Endothelial cell (in vitro differentiated cells): ENCODE measurements at regions not wholly inside any gene's neighbourhood (a gene's known extent, or its start where the extent isn't known, plus 50 kb on each side); places are given as distances from the start of the nearest gene placed in this dataset.

Source experiments
- DNase-seq: peaks from one replicate; pipeline ENCODE4 v3.0.0; 2021; ENCODE audit warnings: low spot score
- H3K27ac Mint-ChIP-seq: one replicate; pipeline ENCODE4 v1.8.0; 2021; ENCODE audit warnings: mixed read lengths, inconsistent platforms; ENCODE audit not compliant: unreplicated experiment
- H3K27me3 Mint-ChIP-seq: one replicate; pipeline ENCODE4 v1.8.0; 2021; ENCODE audit warnings: mild to moderate bottlenecking, moderate library complexity, mixed read lengths, inconsistent platforms; ENCODE audit not compliant: unreplicated experiment
- H3K36me3 Mint-ChIP-seq: one replicate; pipeline ENCODE4 v1.8.0; 2021; ENCODE audit warnings: mild to moderate bottlenecking, low read depth, mixed read lengths, inconsistent platforms; ENCODE audit not compliant: unreplicated experiment
- H3K4me1 Mint-ChIP-seq: one replicate; pipeline ENCODE4 v1.8.0; 2021; ENCODE audit warnings: mild to moderate bottlenecking, mixed read lengths, inconsistent platforms; ENCODE audit not compliant: unreplicated experiment
- H3K4me3 Mint-ChIP-seq: one replicate; pipeline ENCODE4 v1.8.0; 2021; ENCODE audit warnings: mild to moderate bottlenecking, mixed read lengths, inconsistent platforms; ENCODE audit not compliant: unreplicated experiment
- H3K9me3 Mint-ChIP-seq: one replicate; pipeline ENCODE4 v1.8.0; 2021; ENCODE audit warnings: mixed read lengths, inconsistent platforms; ENCODE audit not compliant: unreplicated experiment
- TF ChIP-seq, protein P1 (sequence below): fragments of 200-600 bp; sonication (generic); IDR thresholded peaks from one replicate; pipeline ENCODE4 v1.5.0; 2021; ENCODE audit warnings: antibody characterized with exemption; ENCODE audit not compliant: unreplicated experiment

- Mint-ChIP-seq H3K27me3 (no peaks in the 10 kb centered on the region), H3K36me3 (no peaks in the 10 kb centered on the region), H3K4me3 (no peak overlapping the region), H3K9me3 (no peaks in the 10 kb centered on the region), H3K4me1 (peaks cover 3% of the 10 kb centered on the region), H3K27ac (no peak overlapping the region)
- no peak for DNase-seq
- TF ChIP-seq, protein P1, sequence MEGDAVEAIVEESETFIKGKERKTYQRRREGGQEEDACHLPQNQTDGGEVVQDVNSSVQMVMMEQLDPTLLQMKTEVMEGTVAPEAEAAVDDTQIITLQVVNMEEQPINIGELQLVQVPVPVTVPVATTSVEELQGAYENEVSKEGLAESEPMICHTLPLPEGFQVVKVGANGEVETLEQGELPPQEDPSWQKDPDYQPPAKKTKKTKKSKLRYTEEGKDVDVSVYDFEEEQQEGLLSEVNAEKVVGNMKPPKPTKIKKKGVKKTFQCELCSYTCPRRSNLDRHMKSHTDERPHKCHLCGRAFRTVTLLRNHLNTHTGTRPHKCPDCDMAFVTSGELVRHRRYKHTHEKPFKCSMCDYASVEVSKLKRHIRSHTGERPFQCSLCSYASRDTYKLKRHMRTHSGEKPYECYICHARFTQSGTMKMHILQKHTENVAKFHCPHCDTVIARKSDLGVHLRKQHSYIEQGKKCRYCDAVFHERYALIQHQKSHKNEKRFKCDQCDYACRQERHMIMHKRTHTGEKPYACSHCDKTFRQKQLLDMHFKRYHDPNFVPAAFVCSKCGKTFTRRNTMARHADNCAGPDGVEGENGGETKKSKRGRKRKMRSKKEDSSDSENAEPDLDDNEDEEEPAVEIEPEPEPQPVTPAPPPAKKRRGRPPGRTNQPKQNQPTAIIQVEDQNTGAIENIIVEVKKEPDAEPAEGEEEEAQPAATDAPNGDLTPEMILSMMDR: no peak
These were observed 127.1 kb upstream of the GADD45A start for GRCh38 chr1:67557696-67558448.

GRCh38 chr1:67558449-67559193 is 126.4 kb upstream of the GADD45A start:
- no peaks in the 10 kb centered on the region for H3K9me3 Mint-ChIP-seq
- H3K27me3 Mint-ChIP-seq: no peaks in the 10 kb centered on the region
- no peaks in the 10 kb centered on the region for H3K36me3 Mint-ChIP-seq
- no peak overlapping the region for H3K4me3 Mint-ChIP-seq
- DNase-seq: no peak
- no peak overlapping the region for H3K27ac Mint-ChIP-seq
- TF ChIP-seq, protein P1: no peak
- peaks cover 3% of the 10 kb centered on the region for H3K4me1 Mint-ChIP-seq

GRCh38 chr1:67559222-67559700 is 125.7 kb upstream of the GADD45A start:
- H3K27ac Mint-ChIP-seq: no peak overlapping the region
- H3K27me3 Mint-ChIP-seq: no peaks in the 10 kb centered on the region
- no peak overlapping the region for H3K4me3 Mint-ChIP-seq
- no peaks in the 10 kb centered on the region for H3K36me3 Mint-ChIP-seq
- H3K4me1 Mint-ChIP-seq: peaks cover 3% of the 10 kb centered on the region
- no peak for DNase-seq
- TF ChIP-seq, protein P1: no peak
- no peaks in the 10 kb centered on the region for H3K9me3 Mint-ChIP-seq

- Mint-ChIP-seq H3K9me3 (no peaks in the 10 kb centered on the region), H3K36me3 (no peaks in the 10 kb centered on the region), H3K4me3 (no peak overlapping the region), H3K27ac (no peak overlapping the region), H3K4me1 (peaks cover 6% of the 10 kb centered on the region), H3K27me3 (peaks cover 3% of the 10 kb centered on the region)
- TF ChIP-seq, protein P1: no peak
- no peak for DNase-seq
These were observed 124.3 kb upstream of the GADD45A start for GRCh38 chr1:67560580-67561255.
